ENCODE measurements at regions not wholly inside any gene's neighbourhood (a gene's known extent, or its start where the extent isn't known, plus 50 kb on each side); places are given as distances from the start of the nearest gene placed in this dataset.

DNA sequence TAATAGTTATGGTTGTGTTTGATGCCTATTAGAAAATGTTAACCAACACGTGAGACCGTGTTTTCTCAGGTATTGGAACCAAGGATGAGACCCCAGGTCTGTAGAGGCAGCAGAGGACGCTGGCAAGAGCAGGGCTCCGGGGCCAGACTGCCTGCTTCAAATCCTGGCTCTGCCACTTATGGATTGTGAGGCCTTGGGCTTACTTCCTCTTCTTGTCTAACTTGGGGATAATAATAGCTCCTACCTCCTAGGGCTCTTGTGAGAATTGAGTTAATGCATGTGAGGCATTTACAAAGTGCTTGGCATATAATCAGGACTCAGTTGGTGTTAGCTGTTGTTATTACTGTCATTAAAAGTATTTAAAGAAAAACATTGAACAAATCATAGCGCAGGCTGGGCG, 85.5 kb upstream of the PITX1 start:
- Mint-ChIP-seq H3K27ac (no peak overlapping the region), H3K4me1 (no peaks in the 10 kb centered on the region), H3K4me3 (no peak overlapping the region), H3K36me3 (no peaks in the 10 kb centered on the region), H3K9me3 (no peaks in the 10 kb centered on the region)
- DNase-seq (ENCODE audit: low spot score in 2 of 2) (no peak), ATAC-seq (no peak)

DNA sequence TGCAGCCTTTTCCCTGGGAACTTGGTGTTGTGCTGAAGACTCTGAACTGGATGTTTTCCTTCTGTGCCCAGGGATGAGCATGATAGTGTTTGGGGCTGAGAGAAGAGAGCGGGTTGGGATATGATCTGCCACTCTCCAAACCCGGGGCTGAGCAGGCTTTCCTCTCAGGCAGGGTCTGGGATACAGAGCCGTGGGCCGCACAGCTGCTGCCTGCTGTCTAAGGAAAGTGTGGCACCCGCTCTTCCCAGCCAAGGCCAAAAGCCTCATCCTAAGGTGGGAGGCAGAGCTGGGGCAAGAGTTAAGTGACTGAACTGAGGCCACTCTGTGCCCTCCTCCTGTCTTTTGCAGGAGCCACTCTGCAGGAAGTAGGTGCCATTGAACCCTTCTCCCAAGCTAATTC, 83.6 kb upstream of the PITX1 start:
- H3K36me3 Mint-ChIP-seq = no peaks in the 10 kb centered on the region
- DNase-seq (ENCODE audit: low spot score in 2 of 2) (no peak), ATAC-seq (no peak)
- no peak overlapping the region for H3K4me3 Mint-ChIP-seq
- H3K9me3 Mint-ChIP-seq = no peaks in the 10 kb centered on the region
- H3K27ac Mint-ChIP-seq = no peak overlapping the region
- H3K4me1 Mint-ChIP-seq = no peaks in the 10 kb centered on the region

DNA sequence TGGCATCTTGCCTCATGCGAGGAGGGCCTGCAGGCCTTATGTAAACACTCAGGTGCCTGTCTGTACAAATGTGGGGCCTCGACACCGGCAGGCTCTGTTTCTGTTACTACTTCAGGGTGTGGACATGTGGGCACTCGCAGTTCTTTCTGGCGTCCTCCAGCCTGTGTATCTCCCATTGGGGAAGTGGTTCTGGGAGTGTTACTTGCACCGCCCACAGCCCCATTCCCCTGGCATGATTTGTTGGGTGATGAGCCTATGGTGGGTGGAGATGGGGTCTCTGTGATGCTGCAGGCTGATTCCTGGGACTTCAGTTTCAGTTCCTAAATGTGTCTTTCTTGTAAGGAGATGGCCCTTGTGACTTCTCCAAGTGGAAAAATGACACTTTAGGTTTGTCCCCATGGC, 82.1 kb upstream of the PITX1 start:
- Mint-ChIP-seq H3K9me3 (no peaks in the 10 kb centered on the region), H3K4me3 (no peak overlapping the region), H3K36me3 (no peaks in the 10 kb centered on the region), H3K27ac (no peak overlapping the region), H3K4me1 (no peaks in the 10 kb centered on the region)
- DNase-seq (ENCODE audit: low spot score in 2 of 2) (no peak), ATAC-seq (no peak)

GRCh38 chr5:135115591-135115990, 81.6 kb upstream of the PITX1 start:
- Mint-ChIP-seq H3K36me3 (no peaks in the 10 kb centered on the region), H3K9me3 (no peaks in the 10 kb centered on the region), H3K4me1 (no peaks in the 10 kb centered on the region), H3K27ac (no peak overlapping the region), H3K4me3 (no peak overlapping the region)
- no peak for DNase-seq (ENCODE audit: low spot score in 2 of 2)
- ATAC-seq = no peak

DNA sequence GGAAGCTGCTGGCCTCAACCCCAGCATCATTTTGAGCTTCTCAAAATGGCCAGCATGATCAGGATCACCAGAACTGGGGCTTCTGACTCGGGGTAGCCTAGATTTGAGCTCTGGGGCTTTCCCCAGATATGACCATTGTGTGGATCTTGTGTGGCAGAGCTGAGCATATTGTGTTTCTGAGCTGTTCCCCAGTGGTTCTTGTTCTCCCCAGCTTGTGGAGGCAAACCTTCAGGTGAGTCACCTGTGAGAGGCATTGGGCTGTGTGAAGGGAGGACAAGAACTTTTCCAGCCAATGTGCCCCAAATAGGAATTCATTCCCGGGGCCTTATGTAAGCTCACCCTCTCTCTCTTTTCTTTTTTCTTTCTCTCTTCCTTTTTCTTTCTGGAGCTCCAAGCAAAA, 80.7 kb upstream of the PITX1 start:
- DNase-seq (ENCODE audit: low spot score in 2 of 2) = no peak
- Mint-ChIP-seq H3K9me3 (no peaks in the 10 kb centered on the region), H3K27ac (no peak overlapping the region), H3K4me1 (no peaks in the 10 kb centered on the region), H3K36me3 (no peaks in the 10 kb centered on the region), H3K4me3 (no peak overlapping the region)
- no peak for ATAC-seq

- ATAC-seq = no peak
- Mint-ChIP-seq H3K27ac (no peak overlapping the region), H3K4me1 (no peaks in the 10 kb centered on the region), H3K4me3 (no peak overlapping the region), H3K36me3 (no peaks in the 10 kb centered on the region), H3K9me3 (no peaks in the 10 kb centered on the region)
- no peak for DNase-seq (ENCODE audit: low spot score in 2 of 2)
Measured at GRCh38 chr5:135112008-135112725, 78.1 kb upstream of the PITX1 start.

- Mint-ChIP-seq H3K4me1 (no peaks in the 10 kb centered on the region), H3K27ac (no peak overlapping the region), H3K9me3 (no peaks in the 10 kb centered on the region), H3K36me3 (no peaks in the 10 kb centered on the region), H3K4me3 (no peak overlapping the region)
- ATAC-seq (no peak), DNase-seq (ENCODE audit: low spot score in 2 of 2) (no peak)
Measured at GRCh38 chr5:135110785-135111596, 77.0 kb upstream of the PITX1 start.

- Mint-ChIP-seq H3K9me3 (no peaks in the 10 kb centered on the region), H3K4me3 (no peak overlapping the region), H3K4me1 (no peaks in the 10 kb centered on the region), H3K27ac (no peak overlapping the region), H3K36me3 (no peaks in the 10 kb centered on the region)
- peak; percentile 29 for ATAC-seq
- no peak for DNase-seq (ENCODE audit: low spot score in 2 of 2)
Measured at GRCh38 chr5:135108992-135109391, 75.0 kb upstream of the PITX1 start.

DNA sequence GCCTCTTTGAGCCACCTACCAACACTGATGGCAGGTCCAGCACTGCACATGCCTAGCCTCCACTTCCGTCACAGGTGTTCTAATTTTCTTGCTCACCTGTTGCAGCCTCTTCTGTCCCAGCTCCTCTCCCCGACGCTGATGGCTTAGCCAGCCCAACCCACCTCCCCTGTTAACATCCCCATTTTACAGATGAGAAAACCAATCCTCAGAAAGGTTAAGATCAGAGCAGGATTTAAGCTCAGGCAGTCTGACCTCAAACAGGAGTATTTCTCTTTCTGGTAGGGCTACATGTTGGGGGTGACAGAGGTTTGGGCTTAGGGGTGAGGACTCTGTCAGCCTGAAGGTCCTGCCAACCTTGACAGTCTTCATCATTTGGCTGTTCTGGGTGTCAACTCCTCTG, 74.5 kb upstream of the PITX1 start:
- no peak for ATAC-seq
- Mint-ChIP-seq H3K9me3 (no peaks in the 10 kb centered on the region), H3K4me1 (no peaks in the 10 kb centered on the region), H3K4me3 (no peak overlapping the region), H3K27ac (no peak overlapping the region), H3K36me3 (no peaks in the 10 kb centered on the region)
- DNase-seq (ENCODE audit: low spot score in 2 of 2) = no peak

- DNase-seq (ENCODE audit: low spot score in 2 of 2) = no peak
- H3K4me1 Mint-ChIP-seq = no peaks in the 10 kb centered on the region
- ATAC-seq = no peak
- no peak overlapping the region for H3K4me3 Mint-ChIP-seq
- no peak overlapping the region for H3K27ac Mint-ChIP-seq
- no peaks in the 10 kb centered on the region for H3K9me3 Mint-ChIP-seq
- H3K36me3 Mint-ChIP-seq = no peaks in the 10 kb centered on the region
Measured at GRCh38 chr5:135107986-135108385, 74.0 kb upstream of the PITX1 start.

DNA sequence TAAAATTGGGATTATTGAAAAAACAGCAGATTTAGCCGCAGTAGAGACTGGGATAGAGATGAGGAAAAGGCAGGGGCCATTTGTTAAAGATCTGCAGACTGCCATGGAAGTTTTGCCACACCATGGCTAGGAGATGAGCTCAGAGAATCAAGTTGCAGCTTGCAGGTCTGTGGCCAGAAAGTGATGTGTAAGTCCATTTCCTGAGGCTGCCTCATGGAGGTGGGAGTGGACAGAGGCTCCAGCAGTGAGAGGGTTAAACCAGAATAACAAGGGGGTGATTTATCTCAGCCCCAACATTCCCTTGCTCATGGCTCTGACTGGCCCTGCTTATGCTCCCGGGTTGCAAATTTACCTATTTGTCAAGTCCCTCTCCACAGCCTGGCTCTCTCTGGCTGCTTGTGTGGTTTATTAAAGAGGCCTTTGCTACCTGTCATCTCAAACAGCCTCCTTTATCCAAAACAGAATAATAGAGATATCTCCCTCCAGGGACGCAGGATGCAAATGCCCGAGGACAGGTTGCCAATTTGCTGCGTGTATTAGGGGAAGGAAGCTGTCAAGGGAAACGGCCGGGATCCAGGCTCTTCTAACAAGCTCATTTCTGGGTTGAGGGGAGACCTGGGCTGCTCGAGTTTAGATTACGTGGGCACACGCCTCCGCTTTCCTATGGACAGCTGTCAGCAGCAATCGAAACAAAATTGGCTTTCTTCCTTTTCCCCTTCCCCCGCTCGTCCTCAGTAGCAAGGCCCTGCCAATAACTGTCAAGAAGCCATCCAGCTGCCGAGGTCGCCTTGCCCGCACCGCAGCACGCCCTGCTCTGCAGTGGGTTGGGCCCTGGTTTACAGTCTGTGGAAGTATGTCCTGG, 72.8 kb upstream of the PITX1 start:
- ATAC-seq = no peak

DNA sequence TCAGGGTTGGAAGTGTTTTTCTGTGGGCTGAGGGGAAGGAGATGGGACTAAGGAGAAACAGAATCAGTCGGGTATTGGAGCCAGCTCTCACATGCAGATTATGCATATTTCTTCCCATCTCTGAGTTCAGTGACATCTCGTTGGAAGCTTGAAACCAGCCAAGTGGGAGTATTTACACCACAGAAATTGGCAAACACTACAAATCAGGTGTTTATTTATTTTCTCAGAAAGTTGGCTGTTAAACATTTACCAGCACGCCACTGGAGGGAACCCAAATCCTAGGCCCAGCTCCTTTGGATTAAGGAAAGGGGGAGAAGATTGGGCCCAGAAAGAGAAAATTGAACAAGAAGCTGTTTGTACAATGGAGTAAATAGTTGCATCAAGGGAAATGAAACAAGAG, 72.1 kb upstream of the PITX1 start:
- Mint-ChIP-seq H3K4me1 (no peaks in the 10 kb centered on the region), H3K27ac (no peak overlapping the region), H3K36me3 (no peaks in the 10 kb centered on the region), H3K9me3 (no peaks in the 10 kb centered on the region), H3K4me3 (no peak overlapping the region)
- no peak for DNase-seq (ENCODE audit: low spot score in 2 of 2)
- no peak for ATAC-seq

More for the DNA sequence above, 72.8 kb upstream of the PITX1 start:
- Mint-ChIP-seq H3K36me3 (no peaks in the 10 kb centered on the region), H3K4me1 (no peaks in the 10 kb centered on the region), H3K27ac (no peak overlapping the region), H3K9me3 (no peaks in the 10 kb centered on the region), H3K4me3 (no peak overlapping the region)
- no peak for DNase-seq (ENCODE audit: low spot score in 2 of 2)

GRCh38 chr5:135105105-135105484, 71.1 kb upstream of the PITX1 start:
- no peak for DNase-seq (ENCODE audit: low spot score in 2 of 2)
- Mint-ChIP-seq H3K4me1 (no peaks in the 10 kb centered on the region), H3K27ac (no peak overlapping the region), H3K36me3 (no peaks in the 10 kb centered on the region), H3K4me3 (no peak overlapping the region), H3K9me3 (no peaks in the 10 kb centered on the region)
- ATAC-seq = no peak

- Mint-ChIP-seq H3K4me3 (no peak overlapping the region), H3K36me3 (no peaks in the 10 kb centered on the region), H3K27ac (no peak overlapping the region), H3K4me1 (no peaks in the 10 kb centered on the region), H3K9me3 (no peaks in the 10 kb centered on the region)
- ATAC-seq (no peak), DNase-seq (ENCODE audit: low spot score in 2 of 2) (no peak)
Measured at GRCh38 chr5:135103575-135103853, 69.5 kb upstream of the PITX1 start.

DNA sequence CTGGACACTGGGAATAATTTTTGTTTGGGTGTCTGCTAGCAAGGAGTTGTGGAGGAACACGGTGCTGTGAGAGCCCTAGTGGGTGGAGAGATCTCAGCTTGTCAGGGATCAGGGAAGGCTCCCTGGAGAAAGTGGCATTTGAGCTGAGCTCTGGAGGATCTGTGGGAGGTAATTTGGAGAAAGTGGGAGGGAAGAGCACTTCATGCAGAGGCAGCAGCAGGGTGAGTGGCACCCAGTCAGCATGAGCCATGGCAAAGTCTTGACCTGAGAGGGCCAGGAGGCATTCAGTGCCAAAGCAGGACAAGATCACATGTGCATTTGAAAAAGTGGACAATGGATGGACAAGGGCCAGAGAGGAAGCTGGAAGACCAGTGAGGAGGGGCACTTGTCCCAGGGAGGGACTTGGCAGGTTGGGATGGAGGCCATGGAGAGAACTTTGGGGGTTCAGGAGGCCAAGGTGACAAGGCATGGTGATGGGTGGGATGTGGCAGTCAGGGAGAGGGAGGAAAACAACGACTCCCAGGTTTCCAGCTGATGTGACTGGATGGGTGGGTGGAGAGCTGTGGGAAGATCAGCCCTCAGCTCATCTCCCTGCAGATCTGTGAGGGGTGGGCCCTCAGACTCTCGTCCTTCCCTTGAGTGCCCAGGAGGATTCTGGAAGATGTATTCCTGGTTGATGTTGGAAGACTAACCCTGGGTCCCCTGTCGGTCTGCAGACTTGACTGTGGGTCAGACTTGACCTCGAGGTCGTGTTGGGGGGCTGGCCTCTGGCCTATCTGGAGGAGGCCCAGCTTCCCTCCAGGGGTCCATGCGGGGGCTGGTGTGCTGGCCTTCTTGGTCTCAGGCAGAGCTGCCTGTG, 68.9 kb upstream of the PITX1 start:
- Mint-ChIP-seq H3K9me3 (no peaks in the 10 kb centered on the region), H3K27ac (no peak overlapping the region), H3K36me3 (no peaks in the 10 kb centered on the region), H3K4me1 (no peaks in the 10 kb centered on the region), H3K4me3 (no peak overlapping the region)
- DNase-seq (ENCODE audit: low spot score in 2 of 2) = no peak
- ATAC-seq = no peak
